Astrocyte of the cerebellum (primary cell): ENCODE measurements at regions not wholly inside any gene's neighbourhood (a gene's known extent, or its start where the extent isn't known, plus 50 kb on each side); places are given as distances from the start of the nearest gene placed in this dataset.

Experiments
- DNase-seq: peaks from one replicate; pipeline ENCODE4 v3.0.0-alpha.2; 2011; ENCODE audit warnings: low read depth
- H3K4me3 ChIP-seq: 2 replicates; pipeline ENCODE4 v1.5.1; 2011; ENCODE audit warnings: mild to moderate bottlenecking, low read depth, low read length, moderate library complexity
- in situ Hi-C: cut with HindIII; loops from 2 replicates; pipeline ENCODE4 v1.10.0; 2017; ENCODE audit warnings: low sequenced_read_pairs
- TF ChIP-seq, protein P1 (sequence below): IDR thresholded peaks from 2 replicates; pipeline ENCODE4 v1.5.1; 2012; ENCODE audit warnings: low read length, low read depth, moderate library complexity, mild to moderate bottlenecking; ENCODE audit errors: missing control alignments

GRCh38 chr3:69582044-69582443, 157.2 kb upstream of the MITF start:
- in situ Hi-C loops: no loop called here
- TF ChIP-seq, protein P1, sequence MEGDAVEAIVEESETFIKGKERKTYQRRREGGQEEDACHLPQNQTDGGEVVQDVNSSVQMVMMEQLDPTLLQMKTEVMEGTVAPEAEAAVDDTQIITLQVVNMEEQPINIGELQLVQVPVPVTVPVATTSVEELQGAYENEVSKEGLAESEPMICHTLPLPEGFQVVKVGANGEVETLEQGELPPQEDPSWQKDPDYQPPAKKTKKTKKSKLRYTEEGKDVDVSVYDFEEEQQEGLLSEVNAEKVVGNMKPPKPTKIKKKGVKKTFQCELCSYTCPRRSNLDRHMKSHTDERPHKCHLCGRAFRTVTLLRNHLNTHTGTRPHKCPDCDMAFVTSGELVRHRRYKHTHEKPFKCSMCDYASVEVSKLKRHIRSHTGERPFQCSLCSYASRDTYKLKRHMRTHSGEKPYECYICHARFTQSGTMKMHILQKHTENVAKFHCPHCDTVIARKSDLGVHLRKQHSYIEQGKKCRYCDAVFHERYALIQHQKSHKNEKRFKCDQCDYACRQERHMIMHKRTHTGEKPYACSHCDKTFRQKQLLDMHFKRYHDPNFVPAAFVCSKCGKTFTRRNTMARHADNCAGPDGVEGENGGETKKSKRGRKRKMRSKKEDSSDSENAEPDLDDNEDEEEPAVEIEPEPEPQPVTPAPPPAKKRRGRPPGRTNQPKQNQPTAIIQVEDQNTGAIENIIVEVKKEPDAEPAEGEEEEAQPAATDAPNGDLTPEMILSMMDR: no peak
- DNase-seq: no peak
- no peak overlapping the region for H3K4me3 ChIP-seq

GRCh38 chr3:69579306-69580041, 159.8 kb upstream of the MITF start:
- no peak overlapping the region for H3K4me3 ChIP-seq
- in situ Hi-C loops: no loop called here
- no peak for DNase-seq
- TF ChIP-seq, protein P1: no peak

DNA sequence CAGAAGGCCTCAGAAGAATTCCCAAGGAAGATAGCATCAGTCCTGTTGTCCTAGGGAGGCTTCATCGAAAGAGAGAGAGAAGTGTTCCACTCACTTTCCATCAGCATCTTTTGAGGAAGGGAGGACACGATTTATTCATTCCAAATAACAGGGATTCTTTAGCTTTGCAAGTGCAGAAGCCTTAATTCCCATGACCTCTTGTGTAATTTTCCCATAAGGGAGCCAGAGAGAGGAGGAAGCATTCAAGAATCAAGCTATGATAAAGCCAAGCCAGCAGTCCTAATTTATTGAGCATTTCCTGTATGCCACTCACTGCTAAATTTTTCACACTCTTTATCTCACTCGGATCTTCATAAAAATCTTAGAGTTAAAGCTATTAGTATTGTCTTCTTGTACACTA, 169.7 kb upstream of the MITF start:
- TF ChIP-seq, protein P1: no peak
- no peak for DNase-seq
- in situ Hi-C loops: no loop called here
- no peak overlapping the region for H3K4me3 ChIP-seq

GRCh38 chr3:69568951-69569350, 170.3 kb upstream of the MITF start:
- DNase-seq: no peak
- in situ Hi-C loops: no loop called here
- TF ChIP-seq, protein P1: no peak
- no peak overlapping the region for H3K4me3 ChIP-seq

GRCh38 chr3:69568458-69568857, 170.8 kb upstream of the MITF start:
- no peak for DNase-seq
- in situ Hi-C loops: no loop called here
- no peak overlapping the region for H3K4me3 ChIP-seq
- TF ChIP-seq, protein P1: no peak

DNA sequence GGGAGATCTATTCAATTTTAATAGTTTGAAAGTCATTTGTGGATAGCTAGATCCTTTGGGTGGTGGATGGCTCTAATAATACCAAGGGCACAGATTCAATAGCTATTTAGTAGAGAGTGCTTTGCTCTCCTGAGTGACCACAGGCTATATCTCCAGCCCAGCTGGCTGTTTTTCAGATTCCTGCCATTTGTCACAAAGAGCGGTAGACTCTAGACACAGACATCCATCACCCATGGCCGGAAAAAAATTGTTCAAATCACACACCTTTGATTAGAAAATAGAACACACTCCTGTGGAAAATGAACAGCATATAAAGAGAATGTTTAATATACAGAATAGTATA, 171.6 kb upstream of the MITF start:
- no peak for DNase-seq
- TF ChIP-seq, protein P1: no peak
- no peak overlapping the region for H3K4me3 ChIP-seq
- in situ Hi-C loops: no loop called here
